K562 (cell line): ENCODE measurements at regions not wholly inside any gene's neighbourhood (a gene's known extent, or its start where the extent isn't known, plus 50 kb on each side); places are given as distances from the start of the nearest gene placed in this dataset.

Experiments used
- BACH1 ChIP-seq: fragments of 200-800 bp; sonication (Bioruptor generic); IDR thresholded peaks from 2 replicates; pipeline ENCODE4 v1.6.1; 2016; ENCODE audit warnings: missing genetic modification characterization, missing compliant biosample characterization
- CBFA2T3 ChIP-seq: fragments of 450-650 bp; IDR thresholded peaks from 2 replicates; pipeline ENCODE4 v1.6.1; 2017
- ERF ChIP-seq: fragments of 450-650 bp; formaldehyde crosslinking; IDR thresholded peaks from 2 replicates; pipeline ENCODE4 v1.4.0; 2020; ENCODE audit warnings: mild to moderate bottlenecking, mixed read lengths
- HMGN3 ChIP-seq: IDR thresholded peaks from 2 replicates; pipeline ENCODE4 v1.6.1; 2011; ENCODE audit warnings: borderline replicate concordance, low read depth, mild to moderate bottlenecking, mixed read lengths, low read length; ENCODE audit not compliant: insufficient read length; ENCODE audit errors: extremely low read depth
- NFE2 ChIP-seq: IDR thresholded peaks from 2 replicates; pipeline ENCODE4 v1.6.1; 2014; ENCODE audit warnings: antibody characterized with exemption, low read depth
- NR2C1 ChIP-seq, 2 experiments: fragments of 450-650 bp; IDR thresholded peaks; 2 replicates each; pipeline ENCODE4 v1.6.1; 2017; ENCODE audit warnings: mild to moderate bottlenecking in 2 of 2, antibody characterized with exemption in 1 of 2, inconsistent platforms in 1 of 2, missing compliant biosample characterization in 1 of 2, missing genetic modification characterization in 1 of 2
- RAD51 ChIP-seq: fragments of 450-650 bp; IDR thresholded peaks from 2 replicates; pipeline ENCODE4 v1.7.1; 2016; ENCODE audit warnings: low read depth, mild to moderate bottlenecking, borderline replicate concordance
- SLC30A9 ChIP-seq: fragments of 250-450 bp; sonication (Bioruptor Pico); IDR thresholded peaks from 2 replicates; pipeline ENCODE4 v1.8.0; 2022; ENCODE audit warnings: mild to moderate bottlenecking, moderate library complexity
- SOX6 ChIP-seq: fragments of 450-650 bp; IDR thresholded peaks from 2 replicates; pipeline ENCODE4 v1.6.1; 2014; ENCODE audit warnings: mild to moderate bottlenecking
- TAF1 ChIP-seq: IDR thresholded peaks from 2 replicates; pipeline ENCODE4 v1.6.1; 2011; ENCODE audit warnings: mild to moderate bottlenecking, low read length, moderate library complexity; ENCODE audit not compliant: insufficient read depth, control insufficient read depth, severe bottlenecking; ENCODE audit errors: extremely low read depth
- TEAD4 ChIP-seq, 2 experiments: sonication (generic) in 1 of 2; formaldehyde crosslinking in 1 of 2; IDR thresholded peaks; 2 replicates each; pipeline versions ENCODE4 v1.6.1 to v1.8.0; 2012 to 2022; ENCODE audit warnings: borderline replicate concordance in 1 of 2, inconsistent platforms in 1 of 2, low read length in 1 of 2, mild to moderate bottlenecking in 1 of 2, missing genetic modification reagents in 1 of 2
- TRIM24 ChIP-seq, 2 experiments: fragments of 450-650 bp; IDR thresholded peaks; 2 replicates each; pipeline ENCODE4 v1.6.1; 2016
- TRIM28 ChIP-seq: fragments of 450-650 bp; IDR thresholded peaks from 2 replicates; pipeline ENCODE4 v1.6.1; 2017
- ZNF134 ChIP-seq: fragments of 250-450 bp; sonication (Bioruptor Pico); conservative IDR thresholded peaks from 2 replicates; pipeline ENCODE4 v1.4.0; 2020
- TF ChIP-seq, protein P1 (sequence below): fragments of 450-650 bp; IDR thresholded peaks from 2 replicates; pipeline ENCODE4 v1.6.1; 2016; ENCODE audit warnings: missing biosample characterization, missing genetic modification characterization
- TF ChIP-seq, protein P2 (sequence below): fragments of 450-650 bp; IDR thresholded peaks from 2 replicates; pipeline ENCODE4 v1.6.1; 2018; ENCODE audit warnings: mild to moderate bottlenecking, low read depth; ENCODE audit not compliant: partially characterized antibody
- TF ChIP-seq, protein P3 (sequence below), 2 experiments: fragments of 450-650 bp in 1 of 2; sonication (generic) in 1 of 2; formaldehyde crosslinking in 1 of 2; IDR thresholded peaks in 1 of 2; conservative IDR thresholded peaks in 1 of 2; 2 replicates each; pipeline versions ENCODE4 v1.6.1 to v1.8.1; 2016 to 2023; ENCODE audit warnings: mild to moderate bottlenecking in 2 of 2, moderate library complexity in 2 of 2, inconsistent platforms in 1 of 2, missing genetic modification reagents in 1 of 2
- TF ChIP-seq, protein P4 (sequence below): sonication (generic); formaldehyde crosslinking; IDR thresholded peaks from 2 replicates; pipeline ENCODE4 v1.4.0; 2020; ENCODE audit warnings: mild to moderate bottlenecking, missing genetic modification reagents
- TF ChIP-seq, protein P5 (sequence below): sonication (generic); formaldehyde crosslinking; IDR thresholded peaks from 2 replicates; pipeline ENCODE4 v1.8.1; 2023; ENCODE audit warnings: mild to moderate bottlenecking, missing genetic modification reagents

DNA sequence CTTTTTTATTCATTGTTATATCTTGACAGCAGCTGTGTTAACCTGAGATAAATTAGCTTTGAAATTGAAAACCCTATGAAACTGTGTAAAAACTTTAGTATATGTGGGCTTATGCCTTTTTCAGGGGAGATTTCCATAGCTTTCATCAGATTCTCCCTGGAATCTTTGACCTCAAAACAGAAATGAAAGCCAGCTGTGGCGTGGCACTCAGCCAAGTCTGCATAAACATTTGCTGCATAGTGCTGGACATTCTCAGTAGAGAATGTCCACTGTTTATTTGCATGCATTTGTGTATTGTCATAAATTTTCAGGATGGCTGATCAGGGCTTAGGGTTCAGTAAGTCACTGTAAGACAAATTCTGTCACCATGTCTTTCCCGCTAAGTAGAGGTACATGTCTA, 115.3 kb upstream of the NAP1L1 start (continued):
- TF ChIP-seq NR2C1 (IDR thresholded peaks at IDR 0.05): 0 out of 2 replicates have a peak, but pooled peaks have one; percentile 13
- TF ChIP-seq NR2C1 (tag; IDR thresholded peaks at IDR 0.05): peak; percentile 74
- TF ChIP-seq RAD51: no peak
- peak; percentile 15; the same call in 1 of the 2 replicates for TF ChIP-seq TEAD4 (IDR thresholded peaks at IDR 0.05; ENCODE audit: low read length)
- no peak for TF ChIP-seq TEAD4 (CRISPR knock-in tag; IDR thresholded peaks at IDR 0.05; ENCODE audit: borderline replicate concordance)
- no peak for TF ChIP-seq NFE2
- TF ChIP-seq CBFA2T3: 0 out of 2 replicates have a peak, but pooled peaks have one; percentile 7
- no peak for TF ChIP-seq HMGN3
- TF ChIP-seq, protein P1, sequence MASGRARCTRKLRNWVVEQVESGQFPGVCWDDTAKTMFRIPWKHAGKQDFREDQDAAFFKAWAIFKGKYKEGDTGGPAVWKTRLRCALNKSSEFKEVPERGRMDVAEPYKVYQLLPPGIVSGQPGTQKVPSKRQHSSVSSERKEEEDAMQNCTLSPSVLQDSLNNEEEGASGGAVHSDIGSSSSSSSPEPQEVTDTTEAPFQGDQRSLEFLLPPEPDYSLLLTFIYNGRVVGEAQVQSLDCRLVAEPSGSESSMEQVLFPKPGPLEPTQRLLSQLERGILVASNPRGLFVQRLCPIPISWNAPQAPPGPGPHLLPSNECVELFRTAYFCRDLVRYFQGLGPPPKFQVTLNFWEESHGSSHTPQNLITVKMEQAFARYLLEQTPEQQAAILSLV (tag): no peak
- TF ChIP-seq, protein P2, sequence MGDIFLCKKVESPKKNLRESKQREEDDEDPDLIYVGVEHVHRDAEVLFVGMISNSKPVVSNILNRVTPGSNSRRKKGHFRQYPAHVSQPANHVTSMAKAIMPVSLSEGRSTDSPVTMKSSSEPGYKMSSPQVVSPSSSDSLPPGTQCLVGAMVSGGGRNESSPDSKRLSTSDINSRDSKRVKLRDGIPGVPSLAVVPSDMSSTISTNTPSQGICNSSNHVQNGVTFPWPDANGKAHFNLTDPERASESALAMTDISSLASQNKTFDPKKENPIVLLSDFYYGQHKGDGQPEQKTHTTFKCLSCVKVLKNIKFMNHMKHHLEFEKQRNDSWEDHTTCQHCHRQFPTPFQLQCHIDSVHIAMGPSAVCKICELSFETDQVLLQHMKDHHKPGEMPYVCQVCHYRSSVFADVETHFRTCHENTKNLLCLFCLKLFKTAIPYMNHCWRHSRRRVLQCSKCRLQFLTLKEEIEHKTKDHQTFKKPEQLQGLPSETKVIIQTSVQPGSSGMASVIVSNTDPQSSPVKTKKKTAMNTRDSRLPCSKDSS: peak; percentile 13
- no peak for TF ChIP-seq ZNF134 (CRISPR knock-in tag)
- TF ChIP-seq, protein P3, sequence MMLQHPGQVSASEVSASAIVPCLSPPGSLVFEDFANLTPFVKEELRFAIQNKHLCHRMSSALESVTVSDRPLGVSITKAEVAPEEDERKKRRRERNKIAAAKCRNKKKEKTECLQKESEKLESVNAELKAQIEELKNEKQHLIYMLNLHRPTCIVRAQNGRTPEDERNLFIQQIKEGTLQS (IDR thresholded peaks at IDR 0.05): peak; percentile 11; the same call in 1 of the 2 replicates
- TF ChIP-seq, protein P3 (CRISPR knock-in tag; conservative IDR thresholded peaks at IDR 0.05): no peak
- TF ChIP-seq TAF1: no peak
- TF ChIP-seq, protein P4, sequence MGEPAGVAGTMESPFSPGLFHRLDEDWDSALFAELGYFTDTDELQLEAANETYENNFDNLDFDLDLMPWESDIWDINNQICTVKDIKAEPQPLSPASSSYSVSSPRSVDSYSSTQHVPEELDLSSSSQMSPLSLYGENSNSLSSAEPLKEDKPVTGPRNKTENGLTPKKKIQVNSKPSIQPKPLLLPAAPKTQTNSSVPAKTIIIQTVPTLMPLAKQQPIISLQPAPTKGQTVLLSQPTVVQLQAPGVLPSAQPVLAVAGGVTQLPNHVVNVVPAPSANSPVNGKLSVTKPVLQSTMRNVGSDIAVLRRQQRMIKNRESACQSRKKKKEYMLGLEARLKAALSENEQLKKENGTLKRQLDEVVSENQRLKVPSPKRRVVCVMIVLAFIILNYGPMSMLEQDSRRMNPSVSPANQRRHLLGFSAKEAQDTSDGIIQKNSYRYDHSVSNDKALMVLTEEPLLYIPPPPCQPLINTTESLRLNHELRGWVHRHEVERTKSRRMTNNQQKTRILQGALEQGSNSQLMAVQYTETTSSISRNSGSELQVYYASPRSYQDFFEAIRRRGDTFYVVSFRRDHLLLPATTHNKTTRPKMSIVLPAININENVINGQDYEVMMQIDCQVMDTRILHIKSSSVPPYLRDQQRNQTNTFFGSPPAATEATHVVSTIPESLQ (CRISPR knock-in tag): no peak
- TF ChIP-seq ERF (CRISPR knock-in tag): no peak
- peak; percentile 74; the same call in 1 of the 2 replicates for TF ChIP-seq TRIM28
- TF ChIP-seq, protein P5, sequence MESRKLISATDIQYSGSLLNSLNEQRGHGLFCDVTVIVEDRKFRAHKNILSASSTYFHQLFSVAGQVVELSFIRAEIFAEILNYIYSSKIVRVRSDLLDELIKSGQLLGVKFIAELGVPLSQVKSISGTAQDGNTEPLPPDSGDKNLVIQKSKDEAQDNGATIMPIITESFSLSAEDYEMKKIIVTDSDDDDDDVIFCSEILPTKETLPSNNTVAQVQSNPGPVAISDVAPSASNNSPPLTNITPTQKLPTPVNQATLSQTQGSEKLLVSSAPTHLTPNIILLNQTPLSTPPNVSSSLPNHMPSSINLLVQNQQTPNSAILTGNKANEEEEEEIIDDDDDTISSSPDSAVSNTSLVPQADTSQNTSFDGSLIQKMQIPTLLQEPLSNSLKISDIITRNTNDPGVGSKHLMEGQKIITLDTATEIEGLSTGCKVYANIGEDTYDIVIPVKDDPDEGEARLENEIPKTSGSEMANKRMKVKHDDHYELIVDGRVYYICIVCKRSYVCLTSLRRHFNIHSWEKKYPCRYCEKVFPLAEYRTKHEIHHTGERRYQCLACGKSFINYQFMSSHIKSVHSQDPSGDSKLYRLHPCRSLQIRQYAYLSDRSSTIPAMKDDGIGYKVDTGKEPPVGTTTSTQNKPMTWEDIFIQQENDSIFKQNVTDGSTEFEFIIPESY (CRISPR knock-in tag): peak; percentile 31; the same call in 1 of the 2 replicates
- no peak for TF ChIP-seq SLC30A9 (CRISPR knock-in tag)
- TF ChIP-seq SOX6: peak; percentile 26; the same call in 1 of the 2 replicates
- TF ChIP-seq TRIM24 (IDR thresholded peaks at IDR 0.05): peak; percentile 93 to 97
- TF ChIP-seq BACH1: 0 out of 2 replicates have a peak, but pooled peaks have one; percentile 26
